ENCODE measurements at regions not wholly inside any gene's neighbourhood (a gene's known extent, or its start where the extent isn't known, plus 50 kb on each side); places are given as distances from the start of the nearest gene placed in this dataset.

DNA sequence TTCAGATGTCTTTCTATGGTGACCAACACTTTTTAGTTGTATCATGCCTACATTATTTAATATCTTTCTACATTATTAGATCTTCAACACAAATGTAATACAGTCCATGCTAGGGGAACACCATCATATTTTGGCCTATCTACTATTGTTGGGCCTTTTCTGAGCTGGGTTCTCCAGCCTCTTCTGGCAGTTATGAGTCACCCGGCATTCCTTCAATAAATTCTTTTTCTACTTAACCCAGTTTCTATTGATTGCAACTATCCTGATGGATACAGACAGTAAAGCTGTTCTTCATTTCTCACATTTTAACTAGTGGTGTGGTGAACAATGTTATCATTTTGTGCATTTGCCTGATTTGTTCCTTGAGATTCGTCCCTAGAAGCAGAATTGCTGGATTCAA lies 529.3 kb downstream of the BNC2 start:
- TF ChIP-seq, protein P1, sequence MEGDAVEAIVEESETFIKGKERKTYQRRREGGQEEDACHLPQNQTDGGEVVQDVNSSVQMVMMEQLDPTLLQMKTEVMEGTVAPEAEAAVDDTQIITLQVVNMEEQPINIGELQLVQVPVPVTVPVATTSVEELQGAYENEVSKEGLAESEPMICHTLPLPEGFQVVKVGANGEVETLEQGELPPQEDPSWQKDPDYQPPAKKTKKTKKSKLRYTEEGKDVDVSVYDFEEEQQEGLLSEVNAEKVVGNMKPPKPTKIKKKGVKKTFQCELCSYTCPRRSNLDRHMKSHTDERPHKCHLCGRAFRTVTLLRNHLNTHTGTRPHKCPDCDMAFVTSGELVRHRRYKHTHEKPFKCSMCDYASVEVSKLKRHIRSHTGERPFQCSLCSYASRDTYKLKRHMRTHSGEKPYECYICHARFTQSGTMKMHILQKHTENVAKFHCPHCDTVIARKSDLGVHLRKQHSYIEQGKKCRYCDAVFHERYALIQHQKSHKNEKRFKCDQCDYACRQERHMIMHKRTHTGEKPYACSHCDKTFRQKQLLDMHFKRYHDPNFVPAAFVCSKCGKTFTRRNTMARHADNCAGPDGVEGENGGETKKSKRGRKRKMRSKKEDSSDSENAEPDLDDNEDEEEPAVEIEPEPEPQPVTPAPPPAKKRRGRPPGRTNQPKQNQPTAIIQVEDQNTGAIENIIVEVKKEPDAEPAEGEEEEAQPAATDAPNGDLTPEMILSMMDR (conservative IDR thresholded peaks at IDR 0.05): no peak
- TF ChIP-seq EZH2 (IDR thresholded peaks at IDR 0.05; ENCODE audit: low read depth): no peak
